Hepatocyte (in vitro differentiated cells): ENCODE measurements at regions not wholly inside any gene's neighbourhood (a gene's known extent, or its start where the extent isn't known, plus 50 kb on each side); places are given as distances from the start of the nearest gene placed in this dataset.

Source experiments
- DNase-seq: peaks from one replicate; pipeline ENCODE4 v3.0.0-alpha.2; 2016; ENCODE audit warnings: low spot score
- H2AFZ ChIP-seq: fragments of 200-600 bp; sonication (generic); 2 replicates; pipeline ENCODE4 v1.6.0; 2016; ENCODE audit warnings: antibody characterized with exemption, mild to moderate bottlenecking
- H3K27ac ChIP-seq: fragments of 200-600 bp; sonication (generic); 2 replicates; pipeline ENCODE4 v1.5.1; 2016; ENCODE audit warnings: mild to moderate bottlenecking
- H3K27me3 ChIP-seq: fragments of 200-600 bp; sonication (generic); 2 replicates; pipeline ENCODE4 v1.6.1; 2016
- H3K36me3 ChIP-seq: fragments of 200-600 bp; sonication (generic); replicated peaks from 2 replicates; pipeline ENCODE4 v1.5.1; 2016; ENCODE audit warnings: low read depth; ENCODE audit not compliant: insufficient read depth
- H3K4me1 ChIP-seq: fragments of 200-600 bp; sonication (generic); 2 replicates; pipeline ENCODE4 v1.5.1; 2016; ENCODE audit warnings: mild to moderate bottlenecking, moderate library complexity; ENCODE audit not compliant: insufficient read depth
- H3K4me2 ChIP-seq: fragments of 200-600 bp; sonication (generic); 2 replicates; pipeline ENCODE4 v1.6.0; 2016
- H3K4me3 ChIP-seq: fragments of 200-600 bp; sonication (generic); 2 replicates; pipeline ENCODE4 v1.5.1; 2016; ENCODE audit warnings: mild to moderate bottlenecking
- H3K79me2 ChIP-seq: fragments of 200-600 bp; sonication (generic); 2 replicates; pipeline ENCODE4 v1.6.0; 2017; ENCODE audit warnings: mild to moderate bottlenecking
- H3K9me2 ChIP-seq: fragments of 200-600 bp; sonication (generic); replicated peaks from 2 replicates; pipeline ENCODE4 v1.6.0; 2017; ENCODE audit warnings: mild to moderate bottlenecking; ENCODE audit not compliant: insufficient read depth
- H3K9me3 ChIP-seq: fragments of 200-600 bp; sonication (generic); 2 replicates; pipeline ENCODE4 v1.5.1; 2016; ENCODE audit warnings: low read depth, mild to moderate bottlenecking
- H4K20me1 ChIP-seq: fragments of 200-600 bp; sonication (generic); 2 replicates; pipeline ENCODE4 v1.6.0; 2016; ENCODE audit warnings: mild to moderate bottlenecking; ENCODE audit not compliant: insufficient read depth, poor library complexity, severe bottlenecking
- CTCF ChIP-seq: fragments of 200-600 bp; sonication (generic); IDR thresholded peaks from 2 replicates; pipeline ENCODE4 v1.5.1; 2016; ENCODE audit warnings: antibody characterized with exemption, mild to moderate bottlenecking; ENCODE audit not compliant: poor library complexity
- EZH2 ChIP-seq: fragments of 200-600 bp; sonication (generic); IDR thresholded peaks from 2 replicates; pipeline ENCODE4 v1.6.1; 2016; ENCODE audit warnings: antibody characterized with exemption, mild to moderate bottlenecking, borderline replicate concordance
- EZH2phosphoT487 ChIP-seq: fragments of 200-600 bp; sonication (generic); IDR thresholded peaks from one replicate; pipeline ENCODE4 v1.6.1; 2018; ENCODE audit warnings: antibody characterized with exemption, mild to moderate bottlenecking, low read depth, moderate library complexity; ENCODE audit not compliant: unreplicated experiment, severe bottlenecking
- WGBS: methylation state at CpG from one replicate; pipeline ENCODE4 v1.1.6; 2016; ENCODE audit warnings: low lambda C conversion rate; ENCODE audit errors: missing lambda C conversion rate; 5-methylcytosine and 5-hydroxymethylcytosine counted together

GRCh38 chr4:79170077-79170476 is 155.8 kb downstream of the NAA11 start:
- Histone ChIP-seq H3K9me3 (no peaks in the 10 kb centered on the region), H2AFZ (no peak overlapping the region), H3K27ac (no peak overlapping the region), H4K20me1 (no peaks in the 10 kb centered on the region), H3K27me3 (no peaks in the 10 kb centered on the region), H3K79me2 (no peaks in the 10 kb centered on the region), H3K4me2 (no peak overlapping the region), H3K9me2 (no peaks in the 10 kb centered on the region), H3K36me3 (no peaks in the 10 kb centered on the region), H3K4me3 (no peak overlapping the region), H3K4me1 (no peaks in the 10 kb centered on the region)
- TF ChIP-seq EZH2phosphoT487 = no peak
- no peak for TF ChIP-seq CTCF
- no peak for TF ChIP-seq EZH2
- 100% methylated on average over 1 of the region's 1 CpG for WGBS
- DNase-seq = no peak

GRCh38 chr4:79164907-79165610 is 160.8 kb downstream of the NAA11 start:
- H4K20me1 ChIP-seq = no peaks in the 10 kb centered on the region
- no peak overlapping the region for H3K27ac ChIP-seq
- no peaks in the 10 kb centered on the region for H3K9me3 ChIP-seq
- TF ChIP-seq EZH2phosphoT487 = no peak
- no peak for TF ChIP-seq CTCF
- TF ChIP-seq EZH2 = no peak
- no peak for DNase-seq
- no peak overlapping the region for H3K4me3 ChIP-seq
- no peak overlapping the region for H3K4me2 ChIP-seq
- no peaks in the 10 kb centered on the region for H3K27me3 ChIP-seq
- H3K4me1 ChIP-seq = no peaks in the 10 kb centered on the region
- H3K9me2 ChIP-seq = no peaks in the 10 kb centered on the region
- H3K79me2 ChIP-seq = no peaks in the 10 kb centered on the region
- no peak overlapping the region for H2AFZ ChIP-seq
- WGBS = 45% methylated on average over 4 of the region's 4 CpGs
- H3K36me3 ChIP-seq = no peaks in the 10 kb centered on the region

- Histone ChIP-seq H3K36me3 (no peaks in the 10 kb centered on the region), H3K27ac (no peak overlapping the region), H3K79me2 (no peaks in the 10 kb centered on the region), H3K4me2 (no peak overlapping the region), H3K4me3 (no peak overlapping the region), H3K9me2 (no peaks in the 10 kb centered on the region), H3K4me1 (no peaks in the 10 kb centered on the region), H3K9me3 (no peaks in the 10 kb centered on the region), H4K20me1 (no peaks in the 10 kb centered on the region), H3K27me3 (no peaks in the 10 kb centered on the region), H2AFZ (no peak overlapping the region)
- DNase-seq = no peak
- TF ChIP-seq EZH2phosphoT487 (no peak), EZH2 (no peak), CTCF (no peak)
- WGBS = 59% methylated on average over 4 of the region's 4 CpGs
Measured at GRCh38 chr4:79163981-79164490, 161.8 kb downstream of the NAA11 start.
